HG03108 (cell line): ENCODE measurements at regions not wholly inside any gene's neighbourhood (a gene's known extent, or its start where the extent isn't known, plus 50 kb on each side); places are given as distances from the start of the nearest gene placed in this dataset.

Experiments used
- ATAC-seq: cut with Tn5 transposase; IDR thresholded peaks from one replicate; pipeline ENCODE4 v1.9.1; 2021; ENCODE audit warnings: moderate library complexity; ENCODE audit not compliant: unreplicated experiment

GRCh38 chr5:74174366-74174765 is 466.2 kb downstream of the ENC1 start:
- ATAC-seq = no peak

DNA sequence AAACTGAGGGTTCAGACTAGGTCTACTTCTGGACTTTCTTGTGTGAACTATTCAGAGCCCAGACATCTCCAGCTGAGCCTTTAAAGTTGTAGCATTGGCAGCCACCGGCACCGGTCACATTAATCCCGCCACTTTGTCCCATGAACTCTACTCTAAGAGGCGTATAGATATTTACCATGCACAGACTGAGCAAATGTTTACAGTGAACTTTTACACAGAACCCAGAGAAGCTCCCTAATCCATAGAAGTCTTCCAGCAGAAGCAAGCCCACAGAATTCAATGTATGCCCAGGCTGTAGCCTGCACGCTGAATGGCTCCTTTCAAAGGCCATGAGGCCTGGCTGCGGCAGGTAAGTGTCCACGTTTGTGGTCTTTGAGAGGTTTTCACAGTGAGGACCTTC is 466.9 kb downstream of the ENC1 start:
- ATAC-seq = no peak

DNA sequence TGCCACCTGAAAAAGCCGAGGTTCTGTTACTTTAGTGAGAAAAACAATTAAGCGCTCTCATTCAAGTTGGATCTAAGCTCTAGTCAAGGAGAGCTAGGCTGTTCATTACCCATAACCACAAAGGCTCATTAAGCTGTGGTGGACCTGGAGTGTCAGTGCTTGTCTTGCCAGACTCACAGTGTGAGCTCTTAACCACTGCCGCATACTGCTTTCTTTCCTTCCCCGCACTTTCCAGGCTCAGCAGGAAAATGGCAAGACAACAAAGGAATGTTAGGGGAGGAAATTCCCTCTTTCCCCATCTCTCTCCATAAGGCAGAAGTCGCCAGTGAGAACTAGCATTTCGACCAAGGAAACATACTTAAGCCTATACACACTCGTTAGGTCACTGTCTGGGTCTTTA is 467.3 kb downstream of the ENC1 start:
- no peak for ATAC-seq

DNA sequence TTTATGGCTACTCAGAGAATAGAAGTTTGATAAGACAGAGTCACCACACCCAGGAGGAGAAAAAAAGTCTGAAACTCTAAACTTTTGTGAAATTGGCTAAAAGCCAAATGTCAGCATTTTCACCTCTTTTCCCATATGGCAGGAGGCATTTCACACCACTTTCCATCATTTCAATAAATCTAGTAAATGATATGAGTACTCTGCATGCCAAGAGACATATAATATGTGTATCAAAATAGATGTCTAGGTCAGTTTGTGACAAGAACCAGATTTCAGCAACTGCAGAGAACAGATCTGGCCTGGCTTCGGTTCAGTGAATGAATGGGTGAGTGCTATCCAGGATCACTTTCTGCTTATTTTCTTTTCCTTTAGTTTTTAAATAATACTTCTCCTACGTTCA is 470.8 kb downstream of the ENC1 start:
- no peak for ATAC-seq

GRCh38 chr5:74167930-74168315 is 472.6 kb downstream of the ENC1 start:
- no peak for ATAC-seq

DNA sequence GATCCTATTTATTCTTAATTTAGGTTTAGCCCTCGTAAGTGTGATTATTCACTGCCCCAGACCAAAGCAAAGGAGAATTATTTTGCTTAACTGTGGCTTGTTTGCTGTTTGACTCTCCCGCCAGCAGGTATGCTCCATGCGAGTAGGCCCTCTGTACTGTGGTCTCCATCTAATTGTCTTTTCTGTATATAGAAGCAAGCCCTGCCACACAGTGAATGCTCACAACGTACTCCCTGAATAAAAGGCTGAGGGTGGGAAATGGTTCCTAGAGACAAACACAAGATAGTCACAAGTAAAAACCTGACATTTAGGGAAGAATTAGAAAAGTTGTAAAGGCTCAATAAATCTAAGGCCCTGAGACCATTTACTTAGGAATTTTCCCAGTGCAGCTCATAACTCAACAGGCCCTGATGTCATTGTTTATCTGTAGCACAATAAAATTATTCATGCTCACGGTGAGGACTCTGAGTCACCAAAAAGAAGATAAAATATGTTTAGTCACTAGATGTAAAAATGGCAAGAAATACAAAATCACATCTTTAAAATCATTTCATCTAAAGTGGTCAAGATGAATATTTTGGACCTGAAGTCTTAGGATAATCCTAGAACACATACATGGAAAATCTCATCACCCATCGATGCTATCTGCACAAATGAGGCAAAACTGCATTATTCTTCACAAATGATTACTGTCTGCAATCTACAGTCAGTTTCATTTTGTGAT is 473.2 kb downstream of the ENC1 start:
- no peak for ATAC-seq

GRCh38 chr5:74166064-74166463 is 474.5 kb downstream of the ENC1 start:
- no peak for ATAC-seq

DNA sequence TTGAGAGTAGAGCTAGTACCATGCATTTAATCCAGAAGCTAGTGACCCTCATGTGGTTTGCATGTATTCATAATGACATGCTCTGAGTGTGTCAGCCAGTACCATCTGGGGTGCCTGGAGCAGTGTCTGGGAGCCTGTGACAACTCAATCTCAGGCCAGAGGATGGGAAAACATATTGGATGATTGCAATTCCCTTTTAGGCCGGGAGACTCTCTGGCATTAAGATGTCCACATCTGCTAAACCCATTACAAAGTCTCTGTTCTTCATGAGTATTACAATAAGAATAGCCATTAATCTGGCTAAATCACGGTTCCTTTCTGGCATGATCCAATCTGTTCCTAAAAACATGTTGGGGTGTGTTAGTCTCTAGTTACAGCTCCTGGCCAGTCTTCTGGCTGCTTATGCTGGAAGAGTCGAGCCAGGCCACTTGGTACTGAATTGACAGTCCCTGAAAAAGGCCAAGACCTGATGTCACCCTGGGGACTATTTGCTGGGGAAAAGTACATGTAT is 475.7 kb downstream of the ENC1 start:
- ATAC-seq = no peak

DNA sequence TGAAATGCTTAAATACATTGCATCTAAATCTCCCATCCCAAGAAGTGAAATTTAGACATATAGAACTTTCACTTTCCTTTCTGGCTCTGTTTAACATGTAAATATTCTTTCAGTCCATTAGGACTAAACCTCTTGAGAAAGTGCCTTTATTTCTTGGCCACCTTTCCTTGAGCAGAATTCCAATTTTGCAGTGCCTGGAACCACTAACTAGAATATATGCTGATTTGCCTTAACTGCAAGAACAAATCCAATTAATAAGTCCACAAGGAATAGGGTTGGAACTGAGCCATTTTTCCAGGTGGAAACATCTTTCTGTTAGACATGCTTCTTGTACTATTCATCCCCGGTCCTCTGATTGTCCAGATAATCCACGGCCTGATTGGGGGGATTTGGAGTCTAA is 478.0 kb downstream of the ENC1 start:
- no peak for ATAC-seq

- ATAC-seq = no peak
Observed at GRCh38 chr5:74161170-74161569, 479.4 kb downstream of the ENC1 start.

GRCh38 chr5:74156728-74157383 is 483.7 kb downstream of the ENC1 start:
- no peak for ATAC-seq

- ATAC-seq = no peak
Observed at GRCh38 chr5:74155501-74155900, 485.0 kb downstream of the ENC1 start.

DNA sequence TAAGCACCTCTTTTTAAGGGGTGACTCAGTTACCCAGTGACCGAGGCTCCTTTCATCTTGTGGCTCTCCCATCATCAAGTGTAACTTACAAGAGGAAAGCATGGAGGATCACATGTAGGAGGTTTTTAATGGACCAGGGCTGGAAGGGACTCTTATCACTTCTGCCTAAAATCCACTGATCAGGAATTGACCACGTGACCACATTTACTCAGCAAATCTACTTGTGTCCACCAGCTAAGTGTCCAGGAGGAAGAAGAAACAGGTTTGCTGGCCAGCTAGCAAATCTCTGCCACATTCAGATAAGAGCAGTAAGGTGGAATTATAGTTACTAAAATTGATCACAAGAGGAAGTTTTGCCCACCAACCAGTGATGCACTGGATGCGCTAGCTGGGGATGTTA is 486.0 kb downstream of the ENC1 start:
- ATAC-seq = no peak

DNA sequence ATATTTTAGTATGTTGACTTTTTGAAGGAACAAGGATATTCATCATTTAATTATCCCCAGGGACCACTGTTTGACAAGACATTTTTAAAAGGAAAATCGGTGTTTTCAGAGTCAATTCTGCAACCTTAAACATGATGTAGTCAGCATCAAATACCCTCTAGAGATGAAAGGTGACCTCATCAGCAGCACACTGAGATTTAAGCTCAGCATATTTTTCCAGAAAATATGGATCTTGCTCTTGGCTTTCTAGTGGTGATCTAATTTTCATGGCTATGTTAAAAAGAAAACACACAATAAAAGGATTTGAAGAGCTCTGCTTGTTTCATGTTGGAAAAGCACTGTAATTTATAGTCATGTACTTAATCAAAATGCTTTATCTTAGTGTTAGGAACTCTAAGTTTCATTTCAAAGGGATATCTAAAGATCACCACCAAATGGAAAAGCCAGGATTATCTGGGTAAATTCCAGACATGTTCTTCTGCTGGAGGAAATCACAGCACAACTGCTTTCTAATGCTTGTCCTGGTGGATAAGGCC is 487.2 kb downstream of the ENC1 start:
- ATAC-seq = no peak

DNA sequence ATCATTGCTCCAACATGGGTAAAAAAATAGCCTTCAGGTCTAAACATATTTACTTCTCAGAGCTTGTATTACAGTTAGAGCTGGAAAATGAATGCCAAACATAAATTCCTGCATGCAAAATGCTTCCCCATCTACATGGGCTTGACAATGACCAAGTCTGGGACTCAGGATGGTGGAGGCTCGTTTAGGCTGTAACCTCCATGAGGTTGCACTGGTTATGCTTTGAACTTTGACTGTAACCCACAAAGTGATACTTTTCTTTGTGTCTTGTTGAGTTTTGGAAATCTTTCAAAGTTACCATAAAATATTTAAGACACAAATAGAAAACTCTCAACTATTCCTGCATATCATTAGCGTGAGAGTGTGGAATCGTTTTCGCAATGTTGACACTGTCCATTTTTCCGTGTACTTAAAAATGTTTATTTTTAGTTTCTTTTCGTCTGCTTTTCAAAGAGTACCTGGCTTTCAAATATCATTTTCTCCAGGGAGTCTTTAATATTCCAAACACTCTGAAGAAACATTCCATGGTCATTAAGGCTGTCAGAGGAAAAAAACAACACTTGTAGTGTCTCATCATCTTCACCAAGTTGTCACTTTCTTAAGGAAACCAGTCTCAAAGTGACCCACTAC is 487.8 kb downstream of the ENC1 start:
- ATAC-seq = no peak

DNA sequence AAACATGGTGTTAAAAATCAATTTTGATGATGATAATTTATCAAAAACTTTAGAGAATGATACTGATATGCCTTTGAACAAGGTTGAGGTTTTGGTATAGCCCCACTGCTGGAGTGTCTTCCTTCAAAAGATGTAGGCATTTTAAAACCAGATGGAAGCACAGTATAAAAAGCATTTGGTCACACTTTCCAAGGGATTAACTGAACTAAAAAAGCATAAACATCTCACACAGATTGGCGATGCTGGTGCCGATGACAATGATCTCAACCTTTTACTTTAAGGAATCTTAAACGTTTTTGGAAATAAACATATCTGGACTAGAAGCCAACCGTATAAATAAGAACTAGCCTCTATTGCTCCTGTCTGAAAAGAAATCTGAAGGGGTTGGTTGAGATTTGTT is 488.4 kb downstream of the ENC1 start:
- no peak for ATAC-seq

GRCh38 chr5:74149395-74149794 is 491.1 kb downstream of the ENC1 start:
- no peak for ATAC-seq

GRCh38 chr5:74148321-74148720 is 492.2 kb downstream of the ENC1 start:
- no peak for ATAC-seq

GRCh38 chr5:74146796-74147195 is 493.7 kb downstream of the ENC1 start:
- no peak for ATAC-seq

DNA sequence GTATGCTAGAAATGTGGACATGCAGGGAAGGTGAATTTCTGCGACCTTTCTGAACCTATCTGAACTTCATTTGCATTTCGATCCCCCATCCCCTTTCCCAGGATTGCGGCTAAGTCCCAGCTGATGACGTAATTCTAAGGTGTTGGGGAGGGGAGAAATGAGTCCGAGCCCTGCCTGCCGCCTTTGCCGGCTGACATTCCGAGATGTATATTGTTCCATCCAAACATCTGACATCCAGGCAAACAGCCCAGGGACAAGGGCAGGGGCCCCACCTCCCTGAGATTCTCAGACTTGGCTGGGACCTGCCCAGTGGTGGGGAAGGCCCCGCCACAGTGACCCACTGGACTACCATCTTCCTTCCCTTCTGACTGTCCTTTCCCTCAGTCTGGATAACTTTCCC is 494.6 kb downstream of the ENC1 start:
- no peak for ATAC-seq

GRCh38 chr5:74143721-74144330 is 496.7 kb downstream of the ENC1 start:
- ATAC-seq = no peak
